Karpas-422 (cell line): ENCODE measurements at regions not wholly inside any gene's neighbourhood (a gene's known extent, or its start where the extent isn't known, plus 50 kb on each side); places are given as distances from the start of the nearest gene placed in this dataset.
"Not testable (repeated sequence)": the region's sequence is repeated elsewhere in the genome, so short reads cannot be mapped to it uniquely, and the experiment has no call there.

Source experiments
- DNase-seq: peaks from one replicate; pipeline ENCODE4 v3.0.0-alpha.2; 2015
- H2AFZ ChIP-seq: fragments of 200-600 bp; sonication (generic); 2 replicates; pipeline ENCODE4 v1.6.1; 2014; ENCODE audit warnings: antibody characterized with exemption, low read length, mixed read lengths
- H3K27ac ChIP-seq: fragments of 200-600 bp; sonication (generic); 2 replicates; pipeline ENCODE4 v1.5.1; 2014; ENCODE audit warnings: mild to moderate bottlenecking, low read length, moderate library complexity
- H3K27me3 ChIP-seq: fragments of 200-600 bp; sonication (generic); 2 replicates; pipeline ENCODE4 v1.6.1; 2014; ENCODE audit warnings: low read length, mixed read lengths
- H3K36me3 ChIP-seq: fragments of 200-600 bp; sonication (generic); 2 replicates; pipeline ENCODE4 v1.6.1; 2014; ENCODE audit warnings: low read length, mixed read lengths; ENCODE audit not compliant: insufficient read depth
- H3K4me1 ChIP-seq: fragments of 200-600 bp; sonication (generic); 2 replicates; pipeline ENCODE4 v1.6.1; 2014; ENCODE audit warnings: mild to moderate bottlenecking, low read length, mixed read lengths
- H3K4me2 ChIP-seq: fragments of 200-600 bp; sonication (generic); 2 replicates; pipeline ENCODE4 v1.6.1; 2014; ENCODE audit warnings: low read length, low read depth, mild to moderate bottlenecking; ENCODE audit not compliant: poor library complexity, severe bottlenecking
- H3K4me3 ChIP-seq: fragments of 200-600 bp; sonication (generic); 2 replicates; pipeline ENCODE4 v1.5.1; 2014; ENCODE audit warnings: mild to moderate bottlenecking, antibody characterized with exemption, low read length, mixed read lengths
- H3K79me2 ChIP-seq: fragments of 200-600 bp; sonication (generic); 2 replicates; pipeline ENCODE4 v1.6.1; 2014; ENCODE audit warnings: mild to moderate bottlenecking, low read length, mixed read lengths
- H3K9ac ChIP-seq: fragments of 200-600 bp; sonication (generic); 2 replicates; pipeline ENCODE4 v1.6.0; 2014; ENCODE audit warnings: low read length
- H3K9me2 ChIP-seq: fragments of 200-600 bp; sonication (generic), shearing (Covaris generic); replicated peaks from 2 replicates; pipeline ENCODE4 v1.6.0; 2014; ENCODE audit warnings: mild to moderate bottlenecking, low read length, moderate library complexity; ENCODE audit not compliant: insufficient read depth
- H3K9me3 ChIP-seq: fragments of 300-700, 200-600 bp; sonication (generic); 2 replicates; pipeline ENCODE4 v1.6.1; 2014; ENCODE audit warnings: low read length, mixed read lengths
- H4K20me1 ChIP-seq: fragments of 200-600 bp; sonication (generic); 2 replicates; pipeline ENCODE4 v1.6.1; 2014; ENCODE audit warnings: mild to moderate bottlenecking, antibody characterized with exemption, low read length, low read depth; ENCODE audit not compliant: insufficient read depth

- Histone ChIP-seq H2AFZ (no peak overlapping the region), H3K9ac (no peak overlapping the region), H4K20me1 (no peaks in the 10 kb centered on the region), H3K27ac (no peak overlapping the region), H3K27me3 (no peaks in the 10 kb centered on the region), H3K79me2 (no peaks in the 10 kb centered on the region), H3K36me3 (no peaks in the 10 kb centered on the region), H3K4me2 (no peak overlapping the region), H3K9me2 (no peaks in the 10 kb centered on the region), H3K4me1 (no peaks in the 10 kb centered on the region), H3K9me3 (peaks cover 24% of the 10 kb centered on the region), H3K4me3 (no peak overlapping the region)
- no peak for DNase-seq
Measured at GRCh38 chr13:56563663-56564062, 577.1 kb upstream of the PRR20A start.

GRCh38 chr13:56586976-56587375 lies 553.7 kb upstream of the PRR20A start:
- no peak overlapping the region for H3K4me3 ChIP-seq
- H2AFZ ChIP-seq: no peak overlapping the region
- H3K9me2 ChIP-seq: no peaks in the 10 kb centered on the region
- H3K27ac ChIP-seq: no peak overlapping the region
- H4K20me1 ChIP-seq: no peaks in the 10 kb centered on the region
- H3K4me2 ChIP-seq: no peak overlapping the region
- H3K27me3 ChIP-seq: no peaks in the 10 kb centered on the region
- no peaks in the 10 kb centered on the region for H3K4me1 ChIP-seq
- DNase-seq: no peak
- no peaks in the 10 kb centered on the region for H3K79me2 ChIP-seq
- H3K9me3 ChIP-seq: peaks cover 19% of the 10 kb centered on the region
- H3K9ac ChIP-seq: no peak overlapping the region
- no peaks in the 10 kb centered on the region for H3K36me3 ChIP-seq

- H3K4me3 ChIP-seq: no peak overlapping the region
- H3K36me3 ChIP-seq: no peaks in the 10 kb centered on the region
- no peak overlapping the region for H3K9ac ChIP-seq
- H3K9me2 ChIP-seq: no peaks in the 10 kb centered on the region
- no peaks in the 10 kb centered on the region for H3K4me1 ChIP-seq
- no peak overlapping the region for H3K4me2 ChIP-seq
- H3K79me2 ChIP-seq: no peaks in the 10 kb centered on the region
- H4K20me1 ChIP-seq: no peaks in the 10 kb centered on the region
- no peak for DNase-seq
- H3K9me3 ChIP-seq: peaks cover 15% of the 10 kb centered on the region
- H3K27ac ChIP-seq: no peak overlapping the region
- no peaks in the 10 kb centered on the region for H3K27me3 ChIP-seq
- no peak overlapping the region for H2AFZ ChIP-seq
Measured at GRCh38 chr13:56615572-56615971, 525.1 kb upstream of the PRR20A start.

GRCh38 chr13:56622840-56623239 lies 517.9 kb upstream of the PRR20A start:
- Histone ChIP-seq H3K79me2 (no peaks in the 10 kb centered on the region), H3K9me2 (no peaks in the 10 kb centered on the region), H3K36me3 (no peaks in the 10 kb centered on the region), H2AFZ (no peak overlapping the region), H3K9ac (no peak overlapping the region), H3K4me1 (no peaks in the 10 kb centered on the region), H3K4me3 (no peak overlapping the region; the same call in 1 of the 2 replicates), H3K9me3 (peaks cover 31% of the 10 kb centered on the region), H3K27ac (no peak overlapping the region), H4K20me1 (no peaks in the 10 kb centered on the region), H3K27me3 (no peaks in the 10 kb centered on the region), H3K4me2 (no peak overlapping the region)
- DNase-seq: no peak

GRCh38 chr13:56628886-56629285 lies 511.8 kb upstream of the PRR20A start:
- not testable (repeated sequence) for H3K9ac ChIP-seq, H3K4me3 ChIP-seq, H3K4me2 ChIP-seq, H3K4me1 ChIP-seq, H3K36me3 ChIP-seq, H2AFZ ChIP-seq, DNase-seq, H3K27ac ChIP-seq, H4K20me1 ChIP-seq, H3K27me3 ChIP-seq, H3K9me2 ChIP-seq, H3K79me2 ChIP-seq
- H3K9me3 ChIP-seq: peaks cover 23% of the 10 kb centered on the region

- not testable (repeated sequence) for H3K9ac ChIP-seq, H3K27me3 ChIP-seq, H2AFZ ChIP-seq, H3K4me3 ChIP-seq, DNase-seq, H3K36me3 ChIP-seq, H4K20me1 ChIP-seq, H3K79me2 ChIP-seq, H3K9me2 ChIP-seq, H3K4me1 ChIP-seq, H3K4me2 ChIP-seq, H3K27ac ChIP-seq
- peaks cover 13% of the 10 kb centered on the region for H3K9me3 ChIP-seq
Measured at GRCh38 chr13:56631060-56631459, 509.7 kb upstream of the PRR20A start.

- H3K4me1 ChIP-seq: no peaks in the 10 kb centered on the region
- H3K27me3 ChIP-seq: no peaks in the 10 kb centered on the region
- H2AFZ ChIP-seq: no peak overlapping the region
- H3K9me2 ChIP-seq: no peaks in the 10 kb centered on the region
- no peak for DNase-seq
- no peaks in the 10 kb centered on the region for H3K79me2 ChIP-seq
- no peak overlapping the region for H3K27ac ChIP-seq
- H3K9me3 ChIP-seq: peaks cover 34% of the 10 kb centered on the region
- H3K4me2 ChIP-seq: no peak overlapping the region
- H3K9ac ChIP-seq: no peak overlapping the region
- H3K4me3 ChIP-seq: no peak overlapping the region
- H3K36me3 ChIP-seq: no peaks in the 10 kb centered on the region
- H4K20me1 ChIP-seq: no peaks in the 10 kb centered on the region
Measured at GRCh38 chr13:56653043-56653442, 487.7 kb upstream of the PRR20A start.

GRCh38 chr13:56659041-56659471 lies 481.7 kb upstream of the PRR20A start:
- Histone ChIP-seq H4K20me1 (no peaks in the 10 kb centered on the region), H3K9me3 (peaks cover 4% of the 10 kb centered on the region; the same call in 1 of the 2 replicates), H3K9me2 (no peaks in the 10 kb centered on the region), H3K36me3 (no peaks in the 10 kb centered on the region), H3K27ac (no peak overlapping the region), H3K4me1 (no peaks in the 10 kb centered on the region), H3K27me3 (no peaks in the 10 kb centered on the region), H2AFZ (no peak overlapping the region), H3K4me2 (no peak overlapping the region), H3K79me2 (no peaks in the 10 kb centered on the region), H3K9ac (no peak overlapping the region), H3K4me3 (no peak overlapping the region)
- DNase-seq: no peak

- Histone ChIP-seq H3K27me3 (no peaks in the 10 kb centered on the region), H3K36me3 (no peaks in the 10 kb centered on the region), H3K27ac (no peak overlapping the region), H3K9ac (no peak overlapping the region), H2AFZ (no peak overlapping the region), H3K4me1 (no peaks in the 10 kb centered on the region), H3K79me2 (no peaks in the 10 kb centered on the region), H3K4me3 (no peak overlapping the region), H3K4me2 (no peak overlapping the region), H3K9me2 (no peaks in the 10 kb centered on the region), H4K20me1 (no peaks in the 10 kb centered on the region), H3K9me3 (peaks cover 22% of the 10 kb centered on the region)
- DNase-seq: no peak
Measured at GRCh38 chr13:56670563-56670962, 470.2 kb upstream of the PRR20A start.
